ENCODE measurements at regions not wholly inside any gene's neighbourhood (a gene's known extent, or its start where the extent isn't known, plus 50 kb on each side); places are given as distances from the start of the nearest gene placed in this dataset.

DNA sequence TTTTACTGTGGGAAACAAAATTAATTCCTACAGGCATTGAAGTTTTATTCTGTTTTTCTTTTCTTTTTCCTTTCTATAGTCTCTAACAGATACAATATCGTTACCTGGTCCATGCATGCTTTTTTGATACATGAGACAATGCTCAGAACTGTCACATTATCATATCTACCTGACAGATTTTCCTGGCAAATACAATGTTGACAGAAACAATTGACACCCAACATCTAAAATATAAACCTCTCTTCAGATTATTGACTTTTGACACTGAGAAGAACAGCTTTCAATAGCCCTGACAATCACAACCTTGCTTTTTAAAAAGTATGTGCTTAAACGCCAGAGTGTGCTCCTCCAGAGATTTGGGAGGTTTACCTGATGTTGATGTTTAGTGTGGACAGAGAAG, 2334.6 kb upstream of the WWC1 start:
- no peaks in the 10 kb centered on the region for H3K27me3 ChIP-seq
- no peak overlapping the region for H3K4me3 ChIP-seq
- no peaks in the 10 kb centered on the region for H3K4me1 ChIP-seq
- DNase-seq (no peak), ATAC-seq (no peak)
- intact Hi-C loops (cut with DNase I), result no loop called here
- H3K9me3 ChIP-seq, result no peaks in the 10 kb centered on the region
- H3K36me3 ChIP-seq, result no peaks in the 10 kb centered on the region
- TF ChIP-seq, protein P1, sequence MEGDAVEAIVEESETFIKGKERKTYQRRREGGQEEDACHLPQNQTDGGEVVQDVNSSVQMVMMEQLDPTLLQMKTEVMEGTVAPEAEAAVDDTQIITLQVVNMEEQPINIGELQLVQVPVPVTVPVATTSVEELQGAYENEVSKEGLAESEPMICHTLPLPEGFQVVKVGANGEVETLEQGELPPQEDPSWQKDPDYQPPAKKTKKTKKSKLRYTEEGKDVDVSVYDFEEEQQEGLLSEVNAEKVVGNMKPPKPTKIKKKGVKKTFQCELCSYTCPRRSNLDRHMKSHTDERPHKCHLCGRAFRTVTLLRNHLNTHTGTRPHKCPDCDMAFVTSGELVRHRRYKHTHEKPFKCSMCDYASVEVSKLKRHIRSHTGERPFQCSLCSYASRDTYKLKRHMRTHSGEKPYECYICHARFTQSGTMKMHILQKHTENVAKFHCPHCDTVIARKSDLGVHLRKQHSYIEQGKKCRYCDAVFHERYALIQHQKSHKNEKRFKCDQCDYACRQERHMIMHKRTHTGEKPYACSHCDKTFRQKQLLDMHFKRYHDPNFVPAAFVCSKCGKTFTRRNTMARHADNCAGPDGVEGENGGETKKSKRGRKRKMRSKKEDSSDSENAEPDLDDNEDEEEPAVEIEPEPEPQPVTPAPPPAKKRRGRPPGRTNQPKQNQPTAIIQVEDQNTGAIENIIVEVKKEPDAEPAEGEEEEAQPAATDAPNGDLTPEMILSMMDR (IDR thresholded peaks at IDR 0.05), result no peak
- H3K27ac ChIP-seq, result no peak overlapping the region

GRCh38 chr5:165981671-165982070, 2309.8 kb upstream of the WWC1 start:
- ATAC-seq (no peak), DNase-seq (no peak)
- H3K4me3 ChIP-seq, result no peak overlapping the region
- no peaks in the 10 kb centered on the region for H3K4me1 ChIP-seq
- intact Hi-C loops (cut with DNase I), result no loop called here
- TF ChIP-seq, protein P1 (IDR thresholded peaks at IDR 0.05), result no peak
- H3K36me3 ChIP-seq, result no peaks in the 10 kb centered on the region
- H3K27me3 ChIP-seq, result no peaks in the 10 kb centered on the region
- H3K27ac ChIP-seq, result no peak overlapping the region
- no peaks in the 10 kb centered on the region for H3K9me3 ChIP-seq

DNA sequence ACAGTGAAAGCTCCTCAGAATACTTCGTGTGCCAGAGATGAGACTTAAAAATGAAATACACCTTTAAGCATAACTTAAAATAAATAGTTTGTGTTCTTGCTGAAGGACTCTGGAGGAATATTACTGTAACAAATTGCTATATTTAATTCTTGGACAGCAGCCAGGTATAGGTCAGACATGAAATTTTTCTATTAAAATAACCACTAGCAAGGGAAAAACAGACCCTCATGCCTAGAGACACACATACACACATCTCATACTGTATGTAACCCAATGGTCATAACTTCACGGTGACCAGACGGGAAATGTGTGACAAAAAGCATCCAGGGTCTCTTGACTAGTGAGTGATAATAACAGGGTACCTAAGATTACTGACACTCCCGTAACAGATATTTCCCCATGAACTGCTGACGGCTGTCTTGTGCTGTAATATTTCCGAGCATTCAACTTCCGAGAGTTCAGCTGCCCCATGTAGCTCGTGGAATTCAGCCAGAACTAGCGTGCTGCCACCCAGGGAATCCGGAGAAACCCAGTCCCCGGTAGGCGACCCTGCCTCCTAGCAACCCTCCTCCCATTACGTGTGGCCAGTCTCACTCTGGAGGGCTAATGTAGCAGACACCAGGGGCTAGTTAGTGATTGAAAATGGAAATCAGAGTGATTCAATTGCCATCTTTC, 2295.1 kb upstream of the WWC1 start:
- ATAC-seq, result no peak
- Histone ChIP-seq H3K9me3 (no peaks in the 10 kb centered on the region), H3K36me3 (no peaks in the 10 kb centered on the region), H3K27ac (no peak overlapping the region), H3K27me3 (no peaks in the 10 kb centered on the region), H3K4me1 (no peaks in the 10 kb centered on the region), H3K4me3 (no peak overlapping the region)
- TF ChIP-seq, protein P1 (IDR thresholded peaks at IDR 0.05), result no peak
- intact Hi-C loops (cut with DNase I), result no loop called here
- no peak for DNase-seq

- Histone ChIP-seq H3K36me3 (no peaks in the 10 kb centered on the region), H3K4me3 (no peak overlapping the region), H3K27ac (no peak overlapping the region), H3K9me3 (no peaks in the 10 kb centered on the region), H3K27me3 (no peaks in the 10 kb centered on the region), H3K4me1 (no peaks in the 10 kb centered on the region)
- intact Hi-C loops (cut with DNase I), result no loop called here
- TF ChIP-seq, protein P1 (IDR thresholded peaks at IDR 0.05), result no peak
- ATAC-seq (no peak), DNase-seq (no peak)
These were observed 2291.6 kb upstream of the WWC1 start for GRCh38 chr5:165999693-166000320.

GRCh38 chr5:166004006-166004405, 2287.4 kb upstream of the WWC1 start:
- Histone ChIP-seq H3K9me3 (no peaks in the 10 kb centered on the region), H3K36me3 (no peaks in the 10 kb centered on the region), H3K4me1 (no peaks in the 10 kb centered on the region), H3K27me3 (no peaks in the 10 kb centered on the region), H3K27ac (no peak overlapping the region), H3K4me3 (no peak overlapping the region)
- ATAC-seq (no peak), DNase-seq (no peak)
- TF ChIP-seq, protein P1 (IDR thresholded peaks at IDR 0.05), result no peak
- intact Hi-C loops (cut with DNase I), result no loop called here

Measured in upper lobe of right lung (tissue), 1 donor.